D721Med (cell line): ENCODE measurements at regions not wholly inside any gene's neighbourhood (a gene's known extent, or its start where the extent isn't known, plus 50 kb on each side); places are given as distances from the start of the nearest gene placed in this dataset.

Source experiments
- DNase-seq: peaks from one replicate; pipeline ENCODE4 v3.0.0; 2011; ENCODE audit warnings: low spot score; ENCODE audit not compliant: insufficient read length
- FAIRE-seq: peaks from 2 replicates; lab custom pipeline; 2011; peaks lifted over from hg19 to GRCh38; lab: Jason Lieb, UNC
- TF ChIP-seq, protein P1 (sequence below): IDR thresholded peaks from 2 replicates; pipeline ENCODE4 v1.5.1; 2012; ENCODE audit warnings: mild to moderate bottlenecking, control low read depth; ENCODE audit not compliant: insufficient read depth; ENCODE audit errors: missing control alignments

DNA sequence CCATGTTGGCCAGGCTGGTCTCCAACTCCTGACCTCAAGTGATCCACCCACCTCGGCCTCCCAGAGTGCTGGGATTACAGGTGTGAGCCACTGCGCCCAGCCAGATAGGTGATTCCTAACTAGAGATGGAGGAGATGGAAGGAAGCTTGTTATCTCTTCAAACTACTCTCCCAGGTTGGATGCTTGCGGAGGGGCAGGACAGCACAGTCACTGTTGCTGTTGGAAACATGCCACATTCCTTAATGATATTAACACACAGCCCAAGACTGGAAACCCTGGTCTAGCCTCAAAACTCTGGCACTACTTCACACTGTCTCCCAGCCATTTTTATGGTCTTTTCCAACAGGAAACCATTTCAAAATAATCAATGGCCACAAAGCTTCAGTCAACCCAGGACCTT is 468.8 kb upstream of the NRP1 start:
- FAIRE-seq = no peak
- TF ChIP-seq, protein P1, sequence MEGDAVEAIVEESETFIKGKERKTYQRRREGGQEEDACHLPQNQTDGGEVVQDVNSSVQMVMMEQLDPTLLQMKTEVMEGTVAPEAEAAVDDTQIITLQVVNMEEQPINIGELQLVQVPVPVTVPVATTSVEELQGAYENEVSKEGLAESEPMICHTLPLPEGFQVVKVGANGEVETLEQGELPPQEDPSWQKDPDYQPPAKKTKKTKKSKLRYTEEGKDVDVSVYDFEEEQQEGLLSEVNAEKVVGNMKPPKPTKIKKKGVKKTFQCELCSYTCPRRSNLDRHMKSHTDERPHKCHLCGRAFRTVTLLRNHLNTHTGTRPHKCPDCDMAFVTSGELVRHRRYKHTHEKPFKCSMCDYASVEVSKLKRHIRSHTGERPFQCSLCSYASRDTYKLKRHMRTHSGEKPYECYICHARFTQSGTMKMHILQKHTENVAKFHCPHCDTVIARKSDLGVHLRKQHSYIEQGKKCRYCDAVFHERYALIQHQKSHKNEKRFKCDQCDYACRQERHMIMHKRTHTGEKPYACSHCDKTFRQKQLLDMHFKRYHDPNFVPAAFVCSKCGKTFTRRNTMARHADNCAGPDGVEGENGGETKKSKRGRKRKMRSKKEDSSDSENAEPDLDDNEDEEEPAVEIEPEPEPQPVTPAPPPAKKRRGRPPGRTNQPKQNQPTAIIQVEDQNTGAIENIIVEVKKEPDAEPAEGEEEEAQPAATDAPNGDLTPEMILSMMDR = no peak
- no peak for DNase-seq

DNA sequence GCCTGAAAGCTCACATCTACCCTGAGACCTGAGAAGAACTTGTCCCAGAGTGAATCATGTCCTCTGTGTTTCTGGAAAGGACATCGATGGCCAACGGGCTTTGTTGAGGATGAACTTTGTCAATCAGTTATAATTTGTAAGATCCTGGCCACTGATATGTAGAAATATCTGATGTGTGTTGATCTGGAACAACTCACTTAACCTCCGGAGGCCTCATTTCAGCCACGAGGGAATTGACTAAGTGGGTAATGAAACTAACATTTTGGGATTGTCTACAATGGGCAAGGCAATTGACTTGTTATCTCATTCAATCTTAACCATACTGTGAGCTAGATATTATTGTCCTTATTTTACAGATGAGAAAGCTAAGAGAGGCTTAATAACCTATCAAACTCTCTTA is 468.1 kb upstream of the NRP1 start:
- no peak for DNase-seq
- FAIRE-seq = no peak
- TF ChIP-seq, protein P1 = no peak

DNA sequence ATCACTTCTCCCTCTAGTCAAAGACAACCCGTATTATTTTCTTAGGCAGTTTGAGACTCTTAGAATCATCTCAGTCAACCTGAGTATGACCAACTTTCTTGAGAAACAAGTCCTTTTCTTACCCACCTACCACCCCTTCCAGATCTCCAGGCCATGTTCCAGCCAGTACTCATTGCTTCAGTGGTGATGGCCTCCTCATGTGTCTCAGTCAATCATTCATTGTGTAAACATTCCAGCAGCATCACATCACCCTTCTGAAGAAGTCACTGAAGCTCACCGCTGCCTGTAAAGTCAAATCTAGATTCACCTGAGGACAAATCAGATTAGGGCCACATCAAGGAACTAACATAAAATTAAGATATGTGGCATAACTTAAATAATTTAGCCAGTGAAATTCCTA is 467.2 kb upstream of the NRP1 start:
- FAIRE-seq = no peak
- no peak for DNase-seq
- TF ChIP-seq, protein P1 = no peak

DNA sequence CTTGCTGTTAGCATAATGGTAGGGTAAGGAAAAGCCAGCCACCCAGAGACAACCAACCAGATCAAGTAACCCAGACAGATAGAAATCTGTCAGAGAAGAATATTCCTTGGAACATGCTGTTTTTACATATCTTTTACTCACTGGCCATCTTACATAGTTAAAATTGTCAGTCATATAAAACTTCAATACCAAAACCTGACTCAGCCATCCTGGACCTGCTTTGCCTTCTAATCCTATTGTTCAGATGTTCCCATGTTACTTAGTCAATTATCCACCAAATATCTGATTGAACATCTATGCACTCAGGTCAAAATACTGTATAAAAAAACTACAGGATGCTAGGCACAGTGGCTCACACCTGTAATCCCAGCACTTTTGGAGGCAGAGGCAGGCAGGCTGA is 466.5 kb upstream of the NRP1 start:
- TF ChIP-seq, protein P1 = no peak
- no peak for FAIRE-seq
- DNase-seq = no peak

DNA sequence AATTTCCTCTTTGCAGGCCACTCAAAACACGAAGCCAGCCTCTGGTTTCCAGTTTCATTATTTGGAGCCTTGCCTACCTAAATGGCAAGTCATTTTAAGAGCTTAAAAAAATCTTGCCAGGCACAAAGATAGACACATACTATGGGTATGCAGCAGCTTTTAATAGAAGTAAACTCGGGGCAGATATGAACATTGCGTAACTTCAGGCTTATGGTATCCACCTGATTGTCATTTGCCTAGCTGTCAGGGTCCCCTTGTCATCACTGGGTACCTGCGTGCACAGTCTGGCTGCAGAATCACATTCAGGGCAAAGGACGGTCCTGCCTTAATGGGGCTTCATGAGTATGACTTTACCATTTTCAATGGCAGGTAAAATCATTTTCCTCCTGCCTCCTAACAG is 466.1 kb upstream of the NRP1 start:
- DNase-seq (no peak), FAIRE-seq (no peak)
- TF ChIP-seq, protein P1 = no peak

DNA sequence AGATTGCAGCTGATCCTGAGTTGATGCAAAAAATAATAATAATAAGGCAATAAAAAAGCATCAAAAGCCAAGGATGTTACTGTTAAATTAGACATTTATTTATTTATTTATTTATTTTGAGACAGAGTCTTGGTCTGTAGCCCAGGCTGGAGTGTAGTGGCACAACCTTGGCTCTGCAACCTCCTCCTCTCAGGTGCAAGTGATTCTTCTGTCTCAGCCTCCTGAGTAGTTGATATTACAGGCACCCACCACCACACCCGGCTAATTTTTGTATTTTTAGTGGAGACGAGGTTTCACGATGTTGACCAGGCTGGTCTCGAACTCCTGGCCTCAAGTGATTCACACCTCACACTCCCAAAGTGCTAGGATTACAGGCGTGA is 465.5 kb upstream of the NRP1 start:
- TF ChIP-seq, protein P1 = no peak
- FAIRE-seq (no peak), DNase-seq (no peak)

DNA sequence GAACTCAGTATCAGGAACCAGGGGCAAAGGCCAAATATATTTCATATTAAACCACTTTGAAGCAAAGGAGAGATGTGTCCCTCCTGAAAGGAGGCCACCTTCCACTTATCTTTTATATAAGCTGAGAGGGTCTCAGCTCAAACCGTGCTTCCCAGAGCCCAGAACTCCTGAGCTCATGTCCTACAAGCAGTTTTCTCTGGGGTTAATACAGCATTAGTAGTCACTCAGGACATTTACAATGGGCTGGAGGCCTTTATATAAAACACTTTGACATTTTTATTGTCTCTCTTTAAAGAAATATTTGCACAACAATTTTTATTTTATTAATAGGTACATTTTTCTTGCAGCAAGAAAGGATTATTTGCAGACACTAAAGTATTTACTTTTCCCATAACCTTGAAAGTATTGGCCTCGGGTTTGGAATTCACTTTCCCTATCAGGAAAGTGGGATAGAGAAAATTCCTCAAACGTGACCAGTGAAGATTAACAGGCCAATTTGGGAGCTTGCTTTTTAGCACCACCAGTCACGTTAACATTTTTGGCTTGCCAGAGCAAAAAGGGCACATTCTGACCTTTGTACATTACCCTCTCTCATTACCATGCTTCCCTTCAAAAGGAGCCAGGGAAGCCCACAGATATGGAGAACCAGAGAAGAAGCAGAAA is 464.9 kb upstream of the NRP1 start:
- TF ChIP-seq, protein P1 = no peak
- FAIRE-seq (no peak), DNase-seq (no peak)
